ENCODE measurements at regions not wholly inside any gene's neighbourhood (a gene's known extent, or its start where the extent isn't known, plus 50 kb on each side); places are given as distances from the start of the nearest gene placed in this dataset.

- intact Hi-C loops (cut with DNase I): no loop called here
- H3K27ac ChIP-seq: no peak overlapping the region
- WGBS, 2 donors: 59 to 64% methylated on average over 10 of the region's 10 CpGs
- H3K9me3 ChIP-seq: no peaks in the 10 kb centered on the region
- H3K4me3 ChIP-seq: no peak overlapping the region
- no peaks in the 10 kb centered on the region for H3K4me1 ChIP-seq
- DNase-seq: peak; percentile 71
- TF ChIP-seq POLR2AphosphoS5 (IDR thresholded peaks at IDR 0.05): no peak
- TF ChIP-seq EP300 (IDR thresholded peaks at IDR 0.05): no peak
- TF ChIP-seq POLR2A (IDR thresholded peaks at IDR 0.05): no peak
- no peak for TF ChIP-seq CTCF (IDR thresholded peaks at IDR 0.05)
- no peaks in the 10 kb centered on the region for H3K36me3 ChIP-seq
- H3K27me3 ChIP-seq: no peaks in the 10 kb centered on the region
Measured at GRCh38 chr4:17336524-17336961, 175.3 kb downstream of the QDPR start.

DNA sequence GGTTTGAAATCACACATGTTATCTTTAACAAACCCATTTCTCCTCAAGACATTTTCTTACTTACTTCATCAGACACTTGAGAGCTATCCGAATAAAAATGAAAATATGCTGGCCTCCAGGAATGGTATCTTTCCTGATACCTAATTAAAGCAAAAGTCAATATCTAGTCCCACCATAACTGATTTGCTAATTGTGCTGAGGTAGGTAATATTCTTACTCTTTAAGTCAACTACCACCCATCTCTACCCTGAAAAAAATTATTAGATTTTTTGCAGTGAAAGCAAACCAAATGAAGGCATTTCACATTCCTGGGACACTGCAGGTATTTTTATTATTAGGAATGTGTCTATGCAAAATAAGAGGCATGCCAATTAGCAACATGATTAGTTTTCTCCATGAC, 175.8 kb downstream of the QDPR start:
- no peak overlapping the region for H3K27ac ChIP-seq
- H3K4me1 ChIP-seq: no peaks in the 10 kb centered on the region
- no peak overlapping the region for H3K4me3 ChIP-seq
- 89 to 92% methylated on average over 1 of the region's 1 CpG for WGBS, 2 donors
- no peaks in the 10 kb centered on the region for H3K27me3 ChIP-seq
- intact Hi-C loops (cut with DNase I): no loop called here
- no peak for TF ChIP-seq EP300 (IDR thresholded peaks at IDR 0.05)
- TF ChIP-seq POLR2A (IDR thresholded peaks at IDR 0.05): no peak
- no peak for TF ChIP-seq CTCF (IDR thresholded peaks at IDR 0.05)
- no peak for TF ChIP-seq POLR2AphosphoS5 (IDR thresholded peaks at IDR 0.05)
- DNase-seq: no peak
- no peaks in the 10 kb centered on the region for H3K9me3 ChIP-seq
- H3K36me3 ChIP-seq: no peaks in the 10 kb centered on the region

DNA sequence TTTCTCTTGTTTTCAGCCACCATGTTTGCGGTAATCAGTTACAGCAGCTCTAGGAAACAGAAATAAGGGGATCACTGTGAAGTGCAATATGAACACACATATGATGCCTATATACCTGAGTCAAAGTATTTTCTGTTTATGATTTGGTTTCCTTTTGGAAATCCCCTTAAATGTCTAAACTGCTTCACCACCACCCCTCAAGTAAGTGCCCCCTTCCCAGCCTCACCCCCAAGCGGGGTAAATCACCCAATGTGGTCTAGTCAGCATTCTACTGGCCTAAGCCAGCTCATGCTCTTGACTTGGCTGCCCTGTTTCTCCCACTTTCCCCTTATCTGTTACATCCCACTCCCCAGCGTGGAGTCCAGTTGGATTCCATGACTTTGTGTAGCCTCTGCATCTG, 176.5 kb downstream of the QDPR start:
- Histone ChIP-seq H3K27ac (no peak overlapping the region), H3K4me1 (no peaks in the 10 kb centered on the region), H3K4me3 (no peak overlapping the region), H3K36me3 (no peaks in the 10 kb centered on the region), H3K9me3 (no peaks in the 10 kb centered on the region), H3K27me3 (no peaks in the 10 kb centered on the region)
- no peak for DNase-seq
- TF ChIP-seq POLR2AphosphoS5 (IDR thresholded peaks at IDR 0.05) (no peak), POLR2A (IDR thresholded peaks at IDR 0.05) (no peak), EP300 (IDR thresholded peaks at IDR 0.05) (no peak), CTCF (IDR thresholded peaks at IDR 0.05) (no peak)
- intact Hi-C loops (cut with DNase I): no loop called here
- WGBS, 2 donors: 80 to 87% methylated on average over 3 of the region's 3 CpGs

DNA sequence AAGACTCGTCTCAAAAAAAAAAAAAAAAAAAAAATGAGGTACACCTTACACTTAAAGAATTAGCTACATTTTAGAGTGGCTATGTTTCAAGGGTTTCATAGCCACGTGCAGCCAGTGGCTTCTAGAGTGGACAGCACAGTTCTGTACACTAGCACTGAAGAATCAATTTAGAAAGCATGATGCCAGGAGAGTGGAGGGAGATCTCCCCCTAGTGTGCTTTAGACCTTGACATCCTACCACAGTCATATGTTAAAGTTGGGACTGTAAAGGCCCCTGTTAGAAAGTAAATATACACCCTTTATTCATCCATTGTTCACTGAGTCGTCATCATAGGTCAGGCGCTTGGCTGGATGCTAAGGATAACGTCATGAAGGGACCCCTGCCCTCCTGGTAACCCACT, 179.4 kb downstream of the QDPR start:
- Histone ChIP-seq H3K4me3 (no peak overlapping the region), H3K4me1 (no peaks in the 10 kb centered on the region), H3K9me3 (no peaks in the 10 kb centered on the region), H3K27ac (no peak overlapping the region), H3K27me3 (no peaks in the 10 kb centered on the region), H3K36me3 (no peaks in the 10 kb centered on the region)
- intact Hi-C loops (cut with DNase I): no loop called here
- TF ChIP-seq CTCF (IDR thresholded peaks at IDR 0.05) (no peak), POLR2A (IDR thresholded peaks at IDR 0.05) (no peak), POLR2AphosphoS5 (IDR thresholded peaks at IDR 0.05) (no peak), EP300 (IDR thresholded peaks at IDR 0.05) (no peak)
- no peak for DNase-seq
- 44 to 78% methylated on average over 5 of the region's 5 CpGs for WGBS, 2 donors

GRCh38 chr4:17329046-17329445, 182.8 kb downstream of the QDPR start:
- 60 to 65% methylated on average over 1 of the region's 1 CpG for WGBS, 2 donors
- TF ChIP-seq POLR2AphosphoS5 (IDR thresholded peaks at IDR 0.05) (no peak), CTCF (IDR thresholded peaks at IDR 0.05) (no peak), POLR2A (IDR thresholded peaks at IDR 0.05) (no peak), EP300 (IDR thresholded peaks at IDR 0.05) (no peak)

More at GRCh38 chr4:17329046-17329445, 182.8 kb downstream of the QDPR start:
- Histone ChIP-seq H3K27me3 (no peaks in the 10 kb centered on the region), H3K4me3 (no peak overlapping the region), H3K27ac (no peak overlapping the region), H3K9me3 (no peaks in the 10 kb centered on the region), H3K4me1 (peaks cover 0 to 5% (median 2%) of the 10 kb centered on the region in 4 donors), H3K36me3 (no peaks in the 10 kb centered on the region)
- DNase-seq: no peak
- intact Hi-C loops (cut with DNase I): no loop called here

Data from sigmoid colon (tissue), 6 donors.